ENCODE measurements at regions not wholly inside any gene's neighbourhood (a gene's known extent, or its start where the extent isn't known, plus 50 kb on each side); places are given as distances from the start of the nearest gene placed in this dataset.

GRCh38 chr9:89869793-89870580 is 265.2 kb downstream of the GADD45G start:
- no peak for DNase-seq

- no peak for DNase-seq
These were observed 267.1 kb downstream of the GADD45G start for GRCh38 chr9:89871871-89872331.

GRCh38 chr9:89872426-89872912 is 267.7 kb downstream of the GADD45G start:
- no peak for DNase-seq

GRCh38 chr9:89872913-89873707 is 268.3 kb downstream of the GADD45G start:
- no peak for DNase-seq

GRCh38 chr9:89873801-89874200 is 269.0 kb downstream of the GADD45G start:
- no peak for DNase-seq

GRCh38 chr9:89874351-89875321 is 269.8 kb downstream of the GADD45G start:
- DNase-seq: no peak

- DNase-seq: no peak
These were observed 272.5 kb downstream of the GADD45G start for GRCh38 chr9:89877051-89878002.

- no peak for DNase-seq
These were observed 273.2 kb downstream of the GADD45G start for GRCh38 chr9:89878003-89878411.

GRCh38 chr9:89878687-89879086 is 273.9 kb downstream of the GADD45G start:
- DNase-seq: no peak

- DNase-seq: no peak
These were observed 274.5 kb downstream of the GADD45G start for GRCh38 chr9:89879276-89879675.

- DNase-seq: no peak
These were observed 274.9 kb downstream of the GADD45G start for GRCh38 chr9:89879701-89880100.

- no peak for DNase-seq
These were observed 275.3 kb downstream of the GADD45G start for GRCh38 chr9:89880161-89880560.

GRCh38 chr9:89880721-89881120 is 275.9 kb downstream of the GADD45G start:
- no peak for DNase-seq

- no peak for DNase-seq
These were observed 276.6 kb downstream of the GADD45G start for GRCh38 chr9:89881431-89881830.

GRCh38 chr9:89882930-89883361 is 278.1 kb downstream of the GADD45G start:
- DNase-seq: no peak

GRCh38 chr9:89883401-89884341 is 278.9 kb downstream of the GADD45G start:
- no peak for DNase-seq

GRCh38 chr9:89884356-89885083 is 279.7 kb downstream of the GADD45G start:
- no peak for DNase-seq

GRCh38 chr9:89885156-89885555 is 280.3 kb downstream of the GADD45G start:
- no peak for DNase-seq

- DNase-seq: no peak
These were observed 281.5 kb downstream of the GADD45G start for GRCh38 chr9:89886281-89886700.
